Effector memory CD8-positive, alpha-beta T cell (primary cell): ENCODE measurements at regions not wholly inside any gene's neighbourhood (a gene's known extent, or its start where the extent isn't known, plus 50 kb on each side); places are given as distances from the start of the nearest gene placed in this dataset.
"Not testable (repeated sequence)": the region's sequence is repeated elsewhere in the genome, so short reads cannot be mapped to it uniquely, and the experiment has no call there.

Source experiments
- ATAC-seq: fragments of 150-1000 bp; cut with Tn5 transposase; replicated peaks from 2 replicates; pipeline ENCODE4 v1.10.0; 2021; ENCODE audit warnings: mild to moderate bottlenecking, moderate library complexity
- DNase-seq, 3 experiments: peaks; one replicate each; pipeline ENCODE4 v3.0.0; 2021
- H3K27ac Mint-ChIP-seq, 2 donors: one replicate each; pipeline ENCODE4 v1.8.0; 2022; ENCODE audit warnings: mild to moderate bottlenecking in 2 of 2, mixed read lengths in 2 of 2, moderate library complexity in 2 of 2
- H3K27me3 Mint-ChIP-seq, 2 donors: one replicate each; pipeline ENCODE4 v1.8.0; 2022; ENCODE audit warnings: mixed read lengths in 2 of 2
- H3K36me3 Mint-ChIP-seq: one replicate; pipeline ENCODE4 v1.8.0; 2022; ENCODE audit warnings: mild to moderate bottlenecking, moderate library complexity, mixed read lengths; ENCODE audit not compliant: insufficient read depth
- H3K4me1 Mint-ChIP-seq, 2 donors: one replicate each; pipeline ENCODE4 v1.8.0; 2022; ENCODE audit warnings: low read depth in 2 of 2, mixed read lengths in 2 of 2
- H3K4me3 Mint-ChIP-seq, 2 donors: one replicate each; pipeline ENCODE4 v1.8.0; 2022; ENCODE audit warnings: mild to moderate bottlenecking in 2 of 2, mixed read lengths in 2 of 2, moderate library complexity in 2 of 2
- H3K9me3 Mint-ChIP-seq, 2 donors: one replicate each; pipeline ENCODE4 v1.8.0; 2022; ENCODE audit warnings: mixed read lengths in 2 of 2

DNA sequence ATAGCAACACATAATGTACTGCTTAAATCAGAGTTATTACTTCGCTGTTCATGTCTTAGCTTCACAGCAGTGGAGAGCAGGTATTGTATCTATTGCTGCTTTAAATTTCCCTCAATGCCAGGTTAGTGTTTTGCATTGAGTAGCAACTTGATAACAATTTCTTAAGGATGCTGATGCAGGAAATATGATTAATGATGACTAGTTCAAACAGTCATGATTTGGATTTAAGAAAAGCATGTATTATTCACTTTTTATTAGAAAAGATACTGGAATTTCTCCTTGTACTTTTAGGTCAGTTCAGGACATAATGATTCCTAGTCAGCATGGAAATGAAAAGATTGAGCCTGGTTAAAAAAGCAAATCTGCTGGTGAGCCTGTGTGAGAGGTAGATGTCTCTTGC lies 67.2 kb upstream of the ARHGAP29 start:
- Mint-ChIP-seq H3K4me3 (no peak overlapping the region), H3K36me3 (no peaks in the 10 kb centered on the region), H3K27ac (no peak overlapping the region), H3K9me3 (no peaks in the 10 kb centered on the region), H3K27me3 (peaks cover 38 to 40% of the 10 kb centered on the region in 2 donors), H3K4me1 (no peaks in the 10 kb centered on the region)
- ATAC-seq (no peak), DNase-seq (no peak)

DNA sequence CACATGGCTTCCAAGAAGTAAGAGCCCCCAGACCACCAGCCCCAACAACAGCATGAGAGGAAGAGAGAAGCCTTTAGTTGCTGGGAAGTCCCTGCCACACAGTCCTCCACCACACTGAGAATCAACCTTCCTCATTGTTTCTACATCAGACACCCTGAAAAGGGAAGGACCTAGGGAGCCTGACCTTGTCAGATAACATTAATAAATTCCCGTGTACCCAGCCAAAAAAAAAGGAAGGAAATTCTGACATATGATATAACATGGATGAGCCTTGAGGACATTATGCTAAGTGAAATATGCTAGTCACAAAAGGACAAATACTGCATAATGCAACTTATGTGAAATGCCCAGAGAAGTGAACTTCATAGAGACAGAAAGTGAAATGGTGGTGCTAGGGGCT lies 65.6 kb upstream of the ARHGAP29 start:
- no peak overlapping the region for H3K4me3 Mint-ChIP-seq
- H3K4me1 Mint-ChIP-seq, result no peaks in the 10 kb centered on the region
- ATAC-seq, result no peak
- H3K36me3 Mint-ChIP-seq, result no peaks in the 10 kb centered on the region
- H3K27ac Mint-ChIP-seq, result no peak overlapping the region
- H3K27me3 Mint-ChIP-seq, result peaks cover 30 to 42% of the 10 kb centered on the region in 2 donors
- H3K9me3 Mint-ChIP-seq, result no peaks in the 10 kb centered on the region
- DNase-seq, result no peak

DNA sequence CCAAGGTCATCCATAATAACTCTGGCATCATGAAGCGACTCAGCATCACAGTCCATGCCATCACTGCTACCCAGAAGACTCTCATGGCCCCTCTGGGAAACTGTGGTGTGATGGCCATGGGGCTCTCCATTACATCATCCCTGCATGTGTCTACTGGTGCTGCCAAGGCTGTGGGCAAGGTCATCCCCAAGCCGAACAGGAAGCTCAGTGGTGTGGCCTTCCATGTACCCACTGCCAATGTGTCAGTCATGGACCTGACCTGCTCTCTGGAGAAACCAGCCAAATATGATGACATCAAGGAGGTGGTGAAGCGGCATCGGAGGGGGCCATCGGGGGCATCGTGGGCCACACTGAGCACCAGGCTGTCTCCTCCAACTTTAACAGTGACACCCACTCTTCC lies 65.1 kb upstream of the ARHGAP29 start:
- DNase-seq (no peak), ATAC-seq (no peak)
- Mint-ChIP-seq H3K9me3 (no peaks in the 10 kb centered on the region), H3K4me3 (no peak overlapping the region), H3K36me3 (no peaks in the 10 kb centered on the region), H3K4me1 (no peaks in the 10 kb centered on the region), H3K27me3 (peaks cover 30 to 42% of the 10 kb centered on the region in 2 donors), H3K27ac (no peak overlapping the region)

DNA sequence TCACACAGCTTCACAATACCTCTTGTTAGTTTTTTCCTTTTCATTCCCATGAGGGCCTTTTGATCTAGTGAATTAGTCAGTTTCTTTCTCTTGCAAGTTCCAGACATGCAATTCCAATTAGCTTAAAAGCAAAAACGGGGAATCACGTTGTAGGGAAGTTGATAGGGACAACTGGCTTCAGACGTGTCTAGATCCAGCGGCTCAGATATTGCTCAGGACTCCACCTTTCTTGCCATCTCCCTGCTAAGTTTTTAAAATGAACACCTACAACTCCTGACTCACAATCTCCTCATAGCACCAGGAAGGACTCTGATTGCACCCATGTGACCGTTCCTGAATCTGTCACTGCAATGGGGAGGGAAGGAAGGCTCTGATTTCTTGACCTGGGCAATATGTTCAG lies 63.8 kb upstream of the ARHGAP29 start:
- Mint-ChIP-seq H3K4me1 (no peaks in the 10 kb centered on the region), H3K36me3 (no peaks in the 10 kb centered on the region), H3K27ac (no peak overlapping the region), H3K4me3 (no peak overlapping the region), H3K27me3 (peaks cover 30 to 42% of the 10 kb centered on the region in 2 donors), H3K9me3 (no peaks in the 10 kb centered on the region)
- no peak for ATAC-seq
- DNase-seq, result no peak

DNA sequence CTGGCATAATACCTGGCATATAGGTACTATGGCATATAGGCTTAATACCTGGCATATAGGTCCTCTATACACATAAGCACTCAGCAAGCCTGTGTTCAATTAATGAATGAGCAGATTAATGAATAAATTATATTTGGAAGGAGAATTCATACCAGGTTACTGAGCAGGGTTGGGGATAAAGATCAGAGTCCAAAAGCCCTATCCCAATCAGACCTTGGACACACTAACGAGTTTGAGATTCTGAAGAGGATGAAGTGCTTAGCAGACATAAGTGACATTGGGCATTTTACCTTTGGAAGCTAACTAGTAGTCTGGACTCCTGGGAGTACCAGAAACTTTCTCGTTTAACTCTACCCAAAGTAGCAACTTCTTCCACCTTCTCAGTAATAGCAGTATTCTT lies 63.3 kb upstream of the ARHGAP29 start:
- no peaks in the 10 kb centered on the region for H3K9me3 Mint-ChIP-seq
- no peaks in the 10 kb centered on the region for H3K36me3 Mint-ChIP-seq
- no peak for DNase-seq
- H3K4me1 Mint-ChIP-seq, result no peaks in the 10 kb centered on the region
- H3K27me3 Mint-ChIP-seq, result peaks cover 30 to 40% of the 10 kb centered on the region in 2 donors
- no peak overlapping the region for H3K27ac Mint-ChIP-seq
- ATAC-seq, result no peak
- no peak overlapping the region for H3K4me3 Mint-ChIP-seq

DNA sequence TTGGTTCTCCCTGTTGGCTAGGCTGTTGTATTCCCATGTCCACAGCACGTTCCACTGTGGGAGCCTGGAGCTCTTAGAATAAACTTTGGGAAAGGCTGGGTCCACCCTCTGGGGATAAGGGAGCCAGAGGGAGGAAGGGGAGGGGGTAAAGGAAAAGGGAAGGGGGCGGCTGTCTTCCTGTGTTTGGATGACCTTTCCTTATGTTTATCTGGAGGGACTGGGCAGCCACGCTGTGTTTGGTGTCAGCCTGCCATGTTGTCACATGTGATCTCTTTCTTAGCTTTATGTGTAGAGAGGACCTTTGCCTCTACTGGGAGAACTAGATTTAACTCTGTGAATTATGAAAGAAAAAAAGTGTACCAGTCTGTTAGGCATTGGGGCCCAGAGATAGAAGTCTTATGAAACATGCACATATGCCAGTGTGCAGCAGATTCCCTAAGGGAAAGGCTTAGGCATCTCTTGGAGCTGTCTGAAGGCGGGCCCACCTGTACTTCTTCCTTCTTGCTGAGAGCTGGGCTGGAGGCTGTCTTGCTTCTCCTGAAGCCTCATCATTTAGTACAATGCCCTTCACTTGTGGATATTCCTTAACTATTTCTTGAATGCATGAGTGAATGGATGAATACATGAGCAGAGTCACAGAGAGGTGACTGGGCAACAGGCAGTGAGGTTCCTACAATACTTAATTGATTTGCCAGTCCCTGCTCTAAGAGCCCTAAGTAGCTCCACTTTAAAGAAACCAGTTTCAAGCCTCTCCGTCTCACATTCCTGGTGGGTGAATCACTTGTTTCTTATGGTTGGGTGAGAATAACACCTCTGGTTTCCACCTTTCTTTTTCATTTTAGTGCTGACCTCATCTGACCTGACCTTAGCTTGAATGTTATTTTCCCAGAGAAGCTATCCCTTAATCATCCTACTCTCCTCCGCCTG lies 62.5 kb upstream of the ARHGAP29 start:
- no peaks in the 10 kb centered on the region for H3K36me3 Mint-ChIP-seq
- DNase-seq (no peak), ATAC-seq (no peak)
- H3K4me1 Mint-ChIP-seq, result no peaks in the 10 kb centered on the region
- H3K9me3 Mint-ChIP-seq, result no peaks in the 10 kb centered on the region
- H3K4me3 Mint-ChIP-seq, result no peak overlapping the region
- no peak overlapping the region for H3K27ac Mint-ChIP-seq
- peaks cover 30 to 32% of the 10 kb centered on the region in 2 donors for H3K27me3 Mint-ChIP-seq

DNA sequence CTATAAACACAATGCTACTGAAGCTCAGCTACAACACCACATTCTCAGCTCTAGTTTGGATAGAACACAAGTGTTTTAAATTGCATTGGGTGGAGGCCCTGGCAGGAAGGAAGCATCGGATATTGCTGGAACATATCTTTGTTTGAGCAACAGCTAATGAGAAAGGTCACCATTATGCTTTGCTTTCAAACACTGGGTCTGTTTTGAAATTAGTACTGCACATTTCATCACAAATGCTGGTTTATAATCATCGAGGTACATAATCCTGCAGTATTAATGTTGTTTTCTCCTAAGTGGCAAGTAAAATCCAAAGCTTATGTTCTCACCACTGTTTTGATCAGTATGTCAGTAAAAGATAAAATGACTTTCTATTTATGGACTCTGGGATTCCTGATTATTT lies 61.5 kb upstream of the ARHGAP29 start:
- no peaks in the 10 kb centered on the region for H3K4me1 Mint-ChIP-seq
- no peaks in the 10 kb centered on the region for H3K9me3 Mint-ChIP-seq
- DNase-seq, result no peak

DNA sequence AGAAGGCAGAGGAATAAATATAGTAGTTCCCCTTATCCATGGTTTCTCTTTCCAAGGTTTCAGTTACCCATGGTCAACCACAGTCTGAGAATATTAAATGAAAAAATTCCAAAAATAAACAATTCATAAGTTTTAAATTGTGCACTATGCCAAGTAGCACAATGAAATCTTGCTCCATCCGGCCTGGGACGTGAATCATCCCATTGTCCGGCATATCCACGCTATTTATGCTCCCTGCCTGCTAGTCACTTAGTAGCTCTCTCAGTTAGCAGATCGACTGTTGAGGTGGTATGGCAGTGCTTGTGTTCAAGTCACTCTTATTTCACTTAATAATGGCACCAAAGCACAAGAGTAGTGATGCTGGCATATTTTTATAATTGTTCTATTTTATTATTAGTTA lies 58.6 kb upstream of the ARHGAP29 start:
- DNase-seq, result no peak
- H3K27ac Mint-ChIP-seq, result no peak overlapping the region
- no peaks in the 10 kb centered on the region for H3K36me3 Mint-ChIP-seq
- no peak overlapping the region for H3K4me3 Mint-ChIP-seq
- H3K27me3 Mint-ChIP-seq, result peaks cover 26 to 35% of the 10 kb centered on the region in 2 donors
- ATAC-seq, result no peak
- no peaks in the 10 kb centered on the region for H3K4me1 Mint-ChIP-seq
- no peaks in the 10 kb centered on the region for H3K9me3 Mint-ChIP-seq

More for the DNA sequence above, 61.5 kb upstream of the ARHGAP29 start:
- no peaks in the 10 kb centered on the region for H3K36me3 Mint-ChIP-seq
- H3K27me3 Mint-ChIP-seq, result peaks cover 23 to 30% of the 10 kb centered on the region in 2 donors
- no peak overlapping the region for H3K27ac Mint-ChIP-seq
- no peak overlapping the region for H3K4me3 Mint-ChIP-seq
- no peak for ATAC-seq

DNA sequence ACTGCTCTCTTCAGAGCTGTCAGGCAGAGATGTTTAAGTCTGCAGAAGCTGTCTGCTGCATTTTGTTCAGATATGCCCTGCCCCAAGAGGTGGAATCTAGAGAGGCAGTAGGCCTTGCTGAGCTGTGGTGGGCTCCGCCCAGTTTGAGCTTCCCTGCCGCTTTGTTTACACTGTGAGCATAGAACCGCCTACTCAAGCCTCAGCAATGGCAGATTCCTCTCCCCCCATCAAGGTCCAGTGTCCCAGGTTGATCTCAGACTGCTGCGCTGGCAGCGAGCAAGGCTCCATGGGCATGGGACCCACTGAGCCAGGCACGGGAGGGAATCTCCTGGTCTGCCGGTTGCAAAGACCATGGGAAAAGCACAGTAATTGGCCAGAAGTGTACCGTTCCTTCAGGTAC lies 55.6 kb upstream of the ARHGAP29 start:
- H3K9me3 Mint-ChIP-seq, H3K36me3 Mint-ChIP-seq, H3K27ac Mint-ChIP-seq, H3K4me3 Mint-ChIP-seq, ATAC-seq, H3K4me1 Mint-ChIP-seq, DNase-seq: not testable (repeated sequence)
- peaks cover 42 to 43% of the 10 kb centered on the region in 2 donors for H3K27me3 Mint-ChIP-seq

DNA sequence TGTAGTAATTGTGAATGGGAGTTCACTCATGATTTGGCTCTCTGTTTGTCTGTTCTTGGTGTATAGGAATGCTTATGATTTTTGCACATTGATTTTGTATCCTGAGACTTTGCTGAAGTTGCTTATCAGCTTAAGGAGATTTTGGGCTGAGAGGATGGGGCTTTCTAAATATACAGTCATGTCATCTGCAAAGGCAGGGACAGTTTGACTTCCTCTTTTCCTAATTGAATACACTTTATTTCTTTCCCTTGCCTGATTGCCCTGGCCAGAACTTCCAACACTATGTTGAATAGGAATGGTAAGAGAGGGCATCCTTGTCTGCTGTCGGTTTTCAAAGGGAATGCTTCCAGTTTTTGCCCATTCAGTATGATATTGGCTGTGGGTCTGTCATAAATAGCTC lies 51.9 kb upstream of the ARHGAP29 start:
- not testable (repeated sequence) for ATAC-seq, H3K36me3 Mint-ChIP-seq, DNase-seq, H3K4me3 Mint-ChIP-seq, H3K27ac Mint-ChIP-seq, H3K9me3 Mint-ChIP-seq, H3K4me1 Mint-ChIP-seq
- peaks cover 49 to 53% of the 10 kb centered on the region in 2 donors for H3K27me3 Mint-ChIP-seq
